HCT116 (cell line): ENCODE measurements at regions not wholly inside any gene's neighbourhood (a gene's known extent, or its start where the extent isn't known, plus 50 kb on each side); places are given as distances from the start of the nearest gene placed in this dataset.
A peak's percentile ranks its signal among the peaks of the same experiment; 100 is the strongest.

ENCODE experiments used
- ATAC-seq: fragments of 200-7000 bp; cut with Tn5 transposase; 2 replicates; pipeline ENCODE4 v1.9.1; 2020; ENCODE audit warnings: mild to moderate bottlenecking, moderate library complexity
- BruUV-seq: library from RNA; stranded (reverse); fragments of 400-500 nt; replicated peaks from 2 replicates; lab custom pipeline; 2021; lab: Mats Ljungman, UMichigan
- CTCF ChIA-PET: fragments of 300-600 bp; sonication (Branson Sonifier 250); formaldehyde crosslinking; loops from one replicate; lab custom pipeline; 2021; ENCODE audit warnings: antibody characterized with exemption; lab: Charles Lee
- POLR2A ChIA-PET: fragments of 300-600, 350-600 bp; sonication (Branson Sonifier 250); formaldehyde crosslinking; loops from one replicate; lab custom pipeline; 2021; ENCODE audit warnings: antibody characterized with exemption; lab: Charles Lee
- RAD21 ChIA-PET, 2 experiments: fragments of 300-600 bp; sonication (Branson Sonifier 250); formaldehyde crosslinking; loops; one replicate each; lab custom pipeline; 2023; ENCODE audit warnings: low total read pairs in 2 of 2; ENCODE audit not compliant: uncharacterized antibody in 2 of 2, unreplicated experiment in 2 of 2, low non-redundant PET in 1 of 2; lab: Charles Lee
- DNase-seq: peaks from one replicate; pipeline ENCODE4 v3.0.0-alpha.2; 2010; ENCODE audit warnings: low read depth, low spot score
- H2AFZ ChIP-seq: fragments of 200-600 bp; shearing (Covaris generic), sonication (generic); 2 replicates; pipeline ENCODE4 v1.6.1; 2017; ENCODE audit warnings: low read depth, mixed run types, mixed read lengths, antibody characterized with exemption, low read length; ENCODE audit not compliant: poor library complexity, severe bottlenecking
- H3K27ac ChIP-seq: 2 replicates; pipeline ENCODE4 v1.5.1; 2012; ENCODE audit warnings: low read depth, low read length
- H3K27me3 ChIP-seq: fragments of 200-600 bp; sonication (generic); 2 replicates; pipeline ENCODE4 v1.6.1; 2016; ENCODE audit warnings: mixed run types, low read length, mixed read lengths; ENCODE audit not compliant: insufficient read depth
- H3K36me3 ChIP-seq, 2 experiments: fragments of 200-500 bp in 1 of 2; fragments of 200-600 bp in 1 of 2; sonication (Bioruptor generic) in 1 of 2; sonication (generic) in 1 of 2; 2 replicates each; pipeline versions ENCODE4 v1.5.1 to v1.6.1; 2014 to 2016; ENCODE audit warnings: low read length in 2 of 2, inconsistent platforms in 1 of 2, mixed read lengths in 1 of 2, mixed run types in 1 of 2; ENCODE audit not compliant: insufficient read depth in 2 of 2, control insufficient read depth in 1 of 2
- H3K4me1 ChIP-seq, 2 experiments: fragments of 200-600 bp in 1 of 2; sonication (generic) in 1 of 2; 2 replicates each; pipeline versions ENCODE4 v1.5.1 to v1.6.1; 2012 to 2017; ENCODE audit warnings: low read length in 2 of 2, inconsistent platforms in 1 of 2, mild to moderate bottlenecking in 1 of 2, mixed read lengths in 1 of 2, mixed run types in 1 of 2, moderate library complexity in 1 of 2; ENCODE audit not compliant: insufficient read depth in 2 of 2, control insufficient read depth in 1 of 2
- H3K4me2 ChIP-seq: fragments of 200-600 bp; sonication (generic); 2 replicates; pipeline ENCODE4 v1.6.1; 2017; ENCODE audit warnings: mixed run types, low read length, mixed read lengths
- H3K4me3 ChIP-seq, 2 experiments: fragments of 200-600 bp in 1 of 2; sonication (generic) in 1 of 2; replicated peaks in 1 of 2; 2 replicates each; pipeline ENCODE4 v1.5.1; 2011 to 2016; ENCODE audit warnings: low read length in 2 of 2, control low read depth in 1 of 2, low read depth in 1 of 2, mild to moderate bottlenecking in 1 of 2, mixed read lengths in 1 of 2, mixed run types in 1 of 2
- H3K79me2 ChIP-seq: fragments of 200-600 bp; sonication (generic); 2 replicates; pipeline ENCODE4 v1.6.1; 2017; ENCODE audit warnings: mild to moderate bottlenecking, mixed run types, low read length, moderate library complexity, mixed read lengths; ENCODE audit not compliant: insufficient read depth
- H3K9ac ChIP-seq: fragments of 200-600 bp; sonication (generic); 2 replicates; pipeline ENCODE4 v1.6.1; 2016; ENCODE audit warnings: low read length, mixed read lengths
- H3K9me2 ChIP-seq: fragments of 200-600 bp; sonication (generic), shearing (Covaris generic); 2 replicates; pipeline ENCODE4 v1.6.1; 2017; ENCODE audit warnings: mixed run types, mild to moderate bottlenecking, moderate library complexity; ENCODE audit not compliant: insufficient read depth
- H3K9me3 ChIP-seq, 2 experiments: fragments of 200-500 bp in 1 of 2; fragments of 200-600 bp in 1 of 2; sonication (Bioruptor generic) in 1 of 2; sonication (generic) in 1 of 2; 2 replicates each; pipeline ENCODE4 v1.6.1; 2014 to 2017; ENCODE audit warnings: low read length in 2 of 2, mixed read lengths in 2 of 2, inconsistent platforms in 1 of 2, low read depth in 1 of 2, mild to moderate bottlenecking in 1 of 2, mixed run types in 1 of 2, moderate library complexity in 1 of 2; ENCODE audit not compliant: control insufficient read depth in 1 of 2, insufficient read depth in 1 of 2
- H4K20me1 ChIP-seq: fragments of 200-600 bp; sonication (generic), shearing (Covaris generic); 2 replicates; pipeline ENCODE4 v1.6.1; 2017; ENCODE audit warnings: mixed run types, mild to moderate bottlenecking, moderate library complexity; ENCODE audit not compliant: insufficient read depth
- CBX3 ChIP-seq: IDR thresholded peaks from 2 replicates; pipeline ENCODE4 v1.6.1; 2012; ENCODE audit warnings: low read depth
- ELF1 ChIP-seq: IDR thresholded peaks from 2 replicates; pipeline ENCODE4 v1.6.1; 2012; ENCODE audit warnings: low read depth, borderline replicate concordance
- EZH2phosphoT487 ChIP-seq: fragments of 200-600 bp; IDR thresholded peaks from 2 replicates; pipeline ENCODE4 v1.6.1; 2018; ENCODE audit warnings: antibody characterized with exemption, borderline replicate concordance
- POLR2A ChIP-seq: IDR thresholded peaks from 2 replicates; pipeline ENCODE4 v1.7.0; 2011; ENCODE audit warnings: borderline replicate concordance; ENCODE audit not compliant: insufficient read depth, insufficient read length; ENCODE audit errors: extremely low read depth
- TCF7L2 ChIP-seq: IDR thresholded peaks from 2 replicates; pipeline ENCODE4 v1.7.0; 2011; ENCODE audit warnings: borderline replicate concordance, inconsistent platforms; ENCODE audit not compliant: insufficient read depth, insufficient read length; ENCODE audit errors: extremely low read depth
- ZFX ChIP-seq: fragments of 450-650 bp; IDR thresholded peaks from 2 replicates; pipeline ENCODE4 v1.6.1; 2017
- intact Hi-C: fragments of 100-400 bp; cut with micrococcal nuclease; formaldehyde crosslinking; loops from 2 replicates; pipeline ENCODE4 v1.10.0; 2022
- TF ChIP-seq, protein P1 (sequence below), 3 experiments: fragments of 200-600 bp in 1 of 3; sonication (generic) in 1 of 3; IDR thresholded peaks in 2 of 3; conservative IDR thresholded peaks in 1 of 3; 2 replicates each; pipeline ENCODE4 v1.5.1; 2012 to 2017; ENCODE audit warnings: low read depth in 2 of 3, low read length in 2 of 3, antibody characterized with exemption in 1 of 3, borderline replicate concordance in 1 of 3, control low read depth in 1 of 3, mild to moderate bottlenecking in 1 of 3, mixed read lengths in 1 of 3, mixed run types in 1 of 3, moderate library complexity in 1 of 3; ENCODE audit not compliant: insufficient read depth in 1 of 3
- TF ChIP-seq, protein P2 (sequence below): IDR thresholded peaks from 2 replicates; pipeline ENCODE4 v1.6.1; 2012

DNA sequence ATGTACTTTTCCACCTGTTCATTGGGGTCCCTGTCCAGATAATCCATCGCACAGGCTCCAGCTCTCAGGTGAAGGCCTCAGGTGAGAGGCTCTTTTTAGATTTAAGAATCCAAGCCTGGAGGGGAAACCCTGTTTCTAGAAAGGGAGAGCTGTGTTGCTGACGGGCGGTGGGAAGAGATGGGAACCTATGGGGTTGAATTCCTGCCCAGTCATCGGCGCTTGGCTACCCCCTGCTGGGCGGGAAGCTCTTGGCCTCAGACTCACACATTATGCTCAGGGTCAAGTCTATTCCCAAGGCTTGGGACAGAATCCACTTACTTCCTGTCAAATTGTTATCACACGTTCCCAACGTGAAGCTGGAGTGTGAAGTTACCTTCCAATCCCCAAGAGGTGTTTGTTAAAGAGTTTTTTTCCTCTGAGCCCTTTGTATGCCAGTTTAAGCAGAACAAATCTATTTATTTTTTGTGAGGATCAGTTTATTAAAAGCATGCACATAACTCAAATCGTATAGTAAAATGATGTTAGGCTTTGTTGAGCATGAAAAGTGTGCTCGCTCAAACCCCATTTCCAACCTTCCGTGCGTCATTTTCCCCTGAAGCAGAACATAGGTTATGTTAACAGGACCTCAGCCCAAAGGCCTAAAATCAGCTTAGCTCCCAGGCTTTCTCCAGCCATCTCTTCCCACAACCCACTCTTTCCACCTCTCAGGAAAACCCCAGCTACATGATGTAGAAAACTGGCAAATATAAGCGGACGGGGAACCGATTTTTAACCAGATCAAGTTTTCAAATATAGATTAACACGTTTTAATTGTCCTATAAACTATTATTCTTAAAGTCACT lies 181.7 kb upstream of the ETAA1 start:
- TF ChIP-seq POLR2A, result no peak
- TF ChIP-seq, protein P1, sequence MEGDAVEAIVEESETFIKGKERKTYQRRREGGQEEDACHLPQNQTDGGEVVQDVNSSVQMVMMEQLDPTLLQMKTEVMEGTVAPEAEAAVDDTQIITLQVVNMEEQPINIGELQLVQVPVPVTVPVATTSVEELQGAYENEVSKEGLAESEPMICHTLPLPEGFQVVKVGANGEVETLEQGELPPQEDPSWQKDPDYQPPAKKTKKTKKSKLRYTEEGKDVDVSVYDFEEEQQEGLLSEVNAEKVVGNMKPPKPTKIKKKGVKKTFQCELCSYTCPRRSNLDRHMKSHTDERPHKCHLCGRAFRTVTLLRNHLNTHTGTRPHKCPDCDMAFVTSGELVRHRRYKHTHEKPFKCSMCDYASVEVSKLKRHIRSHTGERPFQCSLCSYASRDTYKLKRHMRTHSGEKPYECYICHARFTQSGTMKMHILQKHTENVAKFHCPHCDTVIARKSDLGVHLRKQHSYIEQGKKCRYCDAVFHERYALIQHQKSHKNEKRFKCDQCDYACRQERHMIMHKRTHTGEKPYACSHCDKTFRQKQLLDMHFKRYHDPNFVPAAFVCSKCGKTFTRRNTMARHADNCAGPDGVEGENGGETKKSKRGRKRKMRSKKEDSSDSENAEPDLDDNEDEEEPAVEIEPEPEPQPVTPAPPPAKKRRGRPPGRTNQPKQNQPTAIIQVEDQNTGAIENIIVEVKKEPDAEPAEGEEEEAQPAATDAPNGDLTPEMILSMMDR (IDR thresholded peaks at IDR 0.05 in 2 of 3, conservative IDR thresholded peaks at IDR 0.05 in 1 of 3; ENCODE audit: borderline replicate concordance in 1 of 3, insufficient read depth in 1 of 3, low read depth in 2 of 3, low read length in 2 of 3), result 0 out of 6 replicates have a peak, but pooled peaks of 1 of the 3 experiments have one; percentile 16
- TF ChIP-seq CBX3, result no peak
- TF ChIP-seq, protein P2, sequence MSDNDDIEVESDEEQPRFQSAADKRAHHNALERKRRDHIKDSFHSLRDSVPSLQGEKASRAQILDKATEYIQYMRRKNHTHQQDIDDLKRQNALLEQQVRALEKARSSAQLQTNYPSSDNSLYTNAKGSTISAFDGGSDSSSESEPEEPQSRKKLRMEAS, result no peak
- ChIA-PET POLR2A (no interaction called here), CTCF (no interaction called here), RAD21 (no interaction called here)
- BruUV-seq, result no TSS peak
- Histone ChIP-seq H4K20me1 (peaks cover 4% of the 10 kb centered on the region; the same call in 1 of the 2 replicates), H3K9me2 (no peaks in the 10 kb centered on the region), H3K27ac (no peak overlapping the region), H3K4me3 (no peak overlapping the region), H3K9ac (no peak overlapping the region), H3K36me3 (no peaks in the 10 kb centered on the region), H2AFZ (no peak overlapping the region), H3K79me2 (no peaks in the 10 kb centered on the region), H3K4me2 (no peak overlapping the region), H3K4me1 (no peaks in the 10 kb centered on the region), H3K9me3 (no peaks in the 10 kb centered on the region), H3K27me3 (no peaks in the 10 kb centered on the region)
- intact Hi-C loops, result no loop called here
- ATAC-seq (no peak), DNase-seq (no peak)

DNA sequence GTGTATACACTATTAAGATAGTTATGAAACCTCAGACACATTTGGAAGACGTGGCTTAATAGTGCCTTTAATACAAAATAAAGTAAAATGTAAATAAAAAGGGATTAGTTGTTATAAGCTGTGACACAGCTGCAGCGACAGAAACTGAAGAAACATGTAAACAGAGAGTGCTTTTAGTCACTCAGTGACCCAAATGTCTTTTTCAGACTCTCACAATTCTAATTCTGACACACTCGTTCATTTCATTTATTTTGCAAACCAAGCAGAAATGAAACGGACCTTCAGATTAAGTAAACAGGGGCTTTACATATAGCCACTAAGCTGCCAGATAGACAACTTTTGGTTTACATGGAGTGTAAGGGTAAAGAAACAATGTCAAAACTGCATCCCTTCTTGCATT lies 181.0 kb upstream of the ETAA1 start:
- intact Hi-C loops, result no loop called here
- BruUV-seq, result no TSS peak
- no peaks in the 10 kb centered on the region for H3K9me2 ChIP-seq
- no peak overlapping the region for H3K4me3 ChIP-seq
- no peak overlapping the region for H3K4me2 ChIP-seq
- no peak overlapping the region for H3K9ac ChIP-seq
- POLR2A ChIA-PET, result no interaction called here
- no peaks in the 10 kb centered on the region for H3K79me2 ChIP-seq
- DNase-seq (no peak), ATAC-seq (no peak)
- H3K9me3 ChIP-seq, result no peaks in the 10 kb centered on the region
- peaks cover 4% of the 10 kb centered on the region; the same call in 1 of the 2 replicates for H4K20me1 ChIP-seq
- no peaks in the 10 kb centered on the region for H3K27me3 ChIP-seq
- no peak overlapping the region for H2AFZ ChIP-seq
- RAD21 ChIA-PET, result no interaction called here
- CTCF ChIA-PET, result no interaction called here
- no peak overlapping the region for H3K27ac ChIP-seq
- TF ChIP-seq TCF7L2 (no peak), ZFX (no peak), CBX3 (no peak), EZH2phosphoT487 (no peak), ELF1 (no peak)
- no peaks in the 10 kb centered on the region for H3K36me3 ChIP-seq
- H3K4me1 ChIP-seq, result no peaks in the 10 kb centered on the region
